GM18868 (cell line): ENCODE measurements at regions not wholly inside any gene's neighbourhood (a gene's known extent, or its start where the extent isn't known, plus 50 kb on each side); places are given as distances from the start of the nearest gene placed in this dataset.

Experiments used
- ATAC-seq: cut with Tn5 transposase; IDR thresholded peaks from one replicate; pipeline ENCODE4 v1.9.1; 2021; ENCODE audit warnings: mild to moderate bottlenecking, moderate library complexity; ENCODE audit not compliant: unreplicated experiment

- ATAC-seq, result no peak
Observed at GRCh38 chr5:34480810-34481528, 175.2 kb upstream of the RAI14 start.

- no peak for ATAC-seq
Observed at GRCh38 chr5:34483442-34484033, 172.6 kb upstream of the RAI14 start.

DNA sequence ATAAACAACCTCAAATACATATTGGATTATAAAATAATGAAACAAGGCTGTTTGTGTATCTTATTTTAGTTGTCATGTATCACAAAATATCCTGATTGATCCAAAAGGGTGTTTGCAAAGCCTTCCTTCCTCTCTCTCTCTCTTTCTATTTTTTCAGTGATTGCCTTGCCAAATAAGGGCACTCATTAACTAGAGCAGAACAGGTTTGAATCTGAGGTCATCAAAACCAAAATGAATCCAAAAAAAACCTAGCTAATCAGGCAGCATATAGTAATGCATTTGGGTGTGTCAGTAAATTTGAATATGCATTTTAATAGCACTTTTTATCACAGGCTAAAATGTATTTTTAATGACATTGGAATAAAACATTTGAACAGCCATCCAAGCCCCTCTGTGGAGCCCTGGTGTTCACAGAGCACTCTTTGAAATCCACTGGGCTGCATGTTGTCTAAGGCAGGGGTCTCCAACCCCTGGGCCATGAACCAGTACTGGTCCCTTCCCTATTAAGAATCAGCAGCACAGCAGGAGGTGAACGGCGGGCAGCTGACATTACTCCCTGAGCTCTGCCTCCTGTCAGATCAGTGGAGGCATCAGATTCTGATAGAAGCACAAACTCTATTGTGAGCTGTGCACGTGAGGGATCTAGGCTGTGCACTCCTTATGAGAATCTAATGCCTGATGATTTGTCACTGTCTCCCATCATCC, 171.8 kb upstream of the RAI14 start:
- no peak for ATAC-seq

GRCh38 chr5:34485768-34486030, 170.4 kb upstream of the RAI14 start:
- ATAC-seq, result no peak

- ATAC-seq, result peak; percentile 67
Observed at GRCh38 chr5:34486160-34486848, 169.8 kb upstream of the RAI14 start.

DNA sequence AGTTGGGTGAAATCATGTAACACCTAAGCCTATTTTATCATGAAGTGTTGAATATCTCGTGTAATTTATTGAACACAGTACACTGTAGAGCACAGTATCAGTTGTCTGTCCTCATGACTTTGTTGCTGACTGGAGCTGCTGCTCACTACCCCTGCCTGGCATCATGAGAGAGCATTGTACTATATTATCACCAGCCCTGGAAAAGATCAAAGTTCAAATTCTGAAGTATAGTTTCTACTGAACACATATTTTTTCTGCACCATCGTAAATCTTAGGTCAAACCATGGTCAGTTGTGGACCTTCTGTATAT, 169.3 kb upstream of the RAI14 start:
- ATAC-seq, result no peak

- ATAC-seq, result no peak
Observed at GRCh38 chr5:34487159-34487879, 168.8 kb upstream of the RAI14 start.

- no peak for ATAC-seq
Observed at GRCh38 chr5:34487956-34488355, 168.2 kb upstream of the RAI14 start.

GRCh38 chr5:34488984-34489383, 167.1 kb upstream of the RAI14 start:
- no peak for ATAC-seq

GRCh38 chr5:34490506-34491250, 165.4 kb upstream of the RAI14 start:
- no peak for ATAC-seq

- ATAC-seq, result no peak
Observed at GRCh38 chr5:34491251-34491620, 164.9 kb upstream of the RAI14 start.

DNA sequence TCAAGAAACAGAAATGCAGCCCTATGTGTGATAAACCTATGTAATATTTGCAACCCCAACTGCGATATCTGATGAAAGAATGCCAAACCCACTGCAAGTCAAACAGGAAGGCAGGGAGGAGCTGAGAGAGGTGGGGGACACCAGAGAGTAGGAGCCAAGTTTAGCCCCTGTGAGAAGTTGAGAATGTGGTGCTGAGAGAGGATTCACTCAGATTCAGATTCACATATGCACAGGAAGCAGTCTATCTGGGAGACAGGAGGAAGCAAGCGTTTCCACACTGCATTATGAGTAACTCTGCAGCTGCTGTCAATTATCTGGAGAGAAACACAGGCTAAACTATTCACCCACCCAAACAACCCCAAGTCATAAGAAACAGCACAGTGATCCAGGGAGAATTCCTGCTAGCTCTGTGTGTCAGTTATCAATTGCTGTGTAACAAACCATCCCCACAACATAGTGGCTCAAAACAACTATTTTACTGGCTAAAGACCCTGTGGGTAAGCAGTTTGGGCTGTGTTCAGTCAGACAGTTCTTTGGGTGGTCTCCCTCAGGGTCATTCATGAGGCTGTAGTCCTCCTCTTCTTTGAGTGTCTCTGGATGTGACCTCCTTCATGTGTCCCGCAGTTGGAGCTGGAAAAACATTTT, 161.9 kb upstream of the RAI14 start:
- ATAC-seq, result no peak

- ATAC-seq, result no peak
Observed at GRCh38 chr5:34495178-34495577, 160.9 kb upstream of the RAI14 start.

- no peak for ATAC-seq
Observed at GRCh38 chr5:34496260-34496691, 159.9 kb upstream of the RAI14 start.

DNA sequence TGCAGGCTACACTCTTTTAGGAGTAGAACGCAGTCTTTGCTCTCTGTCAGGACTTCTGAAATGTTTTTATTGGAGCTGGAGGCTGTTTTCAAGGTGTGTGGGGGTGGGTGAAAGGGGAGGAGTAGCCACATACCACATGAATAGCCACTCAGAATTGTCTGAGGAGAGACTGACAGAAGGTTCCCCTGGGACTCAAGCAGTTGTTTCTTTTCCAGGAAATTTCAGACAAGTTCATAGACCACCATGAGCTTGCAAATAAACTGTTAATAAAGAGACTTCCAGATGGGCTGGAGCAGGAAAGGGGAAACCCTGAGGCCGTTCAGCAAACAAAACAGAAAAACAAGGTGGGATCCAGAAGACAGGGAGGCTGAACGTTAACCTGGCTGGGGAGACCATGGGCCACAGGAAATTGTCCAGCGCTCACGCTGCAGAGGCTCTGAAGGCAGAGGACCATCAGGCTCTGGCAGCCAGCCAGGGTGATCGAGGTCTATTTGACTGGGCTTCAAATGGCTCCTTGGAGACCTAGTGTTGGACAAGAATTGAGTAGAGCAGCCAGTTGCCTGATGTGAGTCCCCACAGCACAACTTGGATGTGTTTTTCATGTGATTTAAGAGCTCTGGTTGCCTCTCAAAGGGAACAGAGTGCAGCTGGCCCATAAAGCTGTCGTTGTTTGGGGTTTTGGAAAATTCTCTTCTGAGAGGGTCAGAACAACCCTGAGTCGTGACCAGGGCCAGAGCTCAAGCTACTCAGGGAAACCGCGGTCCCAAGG, 159.2 kb upstream of the RAI14 start:
- ATAC-seq, result no peak

DNA sequence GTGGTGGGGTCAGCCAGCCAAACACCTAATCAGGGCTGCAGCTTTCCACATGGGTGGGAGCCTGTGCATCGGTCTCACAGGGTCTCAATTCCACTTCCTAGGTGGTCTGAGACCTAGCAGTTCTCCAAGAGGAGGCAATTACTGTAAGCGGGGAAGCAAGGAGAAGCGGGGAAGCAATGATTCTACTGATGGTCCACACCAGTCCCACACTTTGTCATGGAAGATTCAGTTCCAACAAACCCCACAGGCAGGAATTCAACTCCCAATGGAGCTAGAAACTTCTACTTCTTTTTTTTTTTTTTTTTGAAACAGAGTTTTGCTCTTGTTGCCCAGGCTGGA, 158.7 kb upstream of the RAI14 start:
- no peak for ATAC-seq

DNA sequence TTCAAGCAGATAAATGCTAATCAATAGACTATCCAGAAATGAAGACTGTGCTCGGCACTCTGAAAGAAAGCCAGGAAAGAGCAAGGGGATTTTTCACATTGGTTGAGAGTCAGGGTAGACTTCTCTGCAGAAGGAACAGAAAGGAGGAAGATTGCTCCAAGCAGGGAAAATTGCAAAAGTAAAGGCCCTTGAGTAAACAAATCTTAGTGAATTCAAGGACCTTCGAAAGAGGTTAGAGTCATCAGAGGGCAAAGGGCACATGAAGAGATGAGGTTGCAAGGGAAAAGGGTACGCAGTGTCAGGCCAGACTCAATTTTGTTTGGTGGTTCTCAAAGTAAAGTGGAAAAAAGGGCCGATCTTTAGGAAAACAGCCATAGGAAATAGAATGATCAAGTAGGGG, 157.6 kb upstream of the RAI14 start:
- ATAC-seq, result no peak

DNA sequence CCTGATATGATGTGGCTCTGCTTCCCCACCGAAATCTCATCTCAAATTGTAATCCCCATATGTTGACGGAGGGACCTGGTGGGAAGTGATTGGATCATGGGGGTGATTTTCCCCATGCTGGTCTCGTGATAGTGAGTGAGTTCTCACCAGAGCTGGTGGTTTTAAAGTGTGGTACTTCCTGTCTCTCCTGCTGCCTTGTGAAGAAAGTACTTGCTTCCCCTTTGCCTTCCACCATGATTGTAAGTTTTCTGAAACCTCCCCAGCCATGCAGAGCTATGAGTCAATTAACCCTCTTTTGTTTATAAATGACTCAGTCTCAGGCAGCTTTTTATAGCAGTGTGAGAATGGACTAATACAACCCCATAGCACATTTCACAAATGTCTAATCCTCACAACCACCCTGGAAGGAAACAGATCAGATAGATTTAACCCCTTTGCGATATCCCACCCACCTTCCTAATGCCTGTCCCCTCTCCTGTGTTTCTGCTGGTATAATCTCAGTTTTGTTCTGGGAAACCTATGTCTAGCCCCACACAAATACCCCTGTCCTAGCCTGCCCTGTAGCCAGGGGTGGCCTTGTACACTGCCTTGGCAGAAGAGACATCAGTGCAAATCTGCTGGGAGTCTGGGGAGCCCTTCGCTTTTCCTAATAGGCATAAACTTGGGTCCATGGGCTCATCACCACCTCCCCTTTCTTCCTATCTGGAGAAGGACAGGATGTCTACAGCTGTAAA, 157.0 kb upstream of the RAI14 start:
- peak; percentile 90 for ATAC-seq
